Anterior cingulate cortex (tissue), 58 donors: ENCODE measurements at regions not wholly inside any gene's neighbourhood (a gene's known extent, or its start where the extent isn't known, plus 50 kb on each side); places are given as distances from the start of the nearest gene placed in this dataset.
"Not testable (repeated sequence)": the region's sequence is repeated elsewhere in the genome, so short reads cannot be mapped to it uniquely, and the experiment has no call there.

Source experiments
- DNase-seq, 58 donors: peaks; one replicate each; lab custom pipeline; 2025; lab: John Stamatoyannopoulos, UW

GRCh38 chr14:30471980-30472379, 87.0 kb upstream of the G2E3 start:
- DNase-seq: no peak

- DNase-seq: not testable (repeated sequence)
Observed at GRCh38 chr14:30473846-30474696, 84.9 kb upstream of the G2E3 start.

GRCh38 chr14:30482276-30482675, 76.7 kb upstream of the G2E3 start:
- DNase-seq: peak in 1 of 58 donors; percentile 8

- DNase-seq: no peak
Observed at GRCh38 chr14:30484201-30484600, 74.8 kb upstream of the G2E3 start.

- no peak for DNase-seq
Observed at GRCh38 chr14:30484976-30485375, 74.0 kb upstream of the G2E3 start.

GRCh38 chr14:30496852-30497251, 62.1 kb upstream of the G2E3 start:
- DNase-seq: no peak

GRCh38 chr14:30499358-30499757, 59.6 kb upstream of the G2E3 start:
- no peak for DNase-seq

- no peak for DNase-seq
Observed at GRCh38 chr14:30500222-30500621, 58.7 kb upstream of the G2E3 start.

- DNase-seq: no peak
Observed at GRCh38 chr14:30507209-30507608, 51.7 kb upstream of the G2E3 start.
